K562 (cell line): ENCODE measurements at regions not wholly inside any gene's neighbourhood (a gene's known extent, or its start where the extent isn't known, plus 50 kb on each side); places are given as distances from the start of the nearest gene placed in this dataset.

ENCODE experiments used
- ETS1 ChIP-seq: conservative IDR thresholded peaks from 2 replicates; pipeline ENCODE4 v1.6.1; 2011; ENCODE audit warnings: low read depth, mild to moderate bottlenecking, low read length; ENCODE audit not compliant: control insufficient read depth
- ETS2 ChIP-seq: IDR thresholded peaks from 2 replicates; pipeline ENCODE4 v1.6.1; 2016; ENCODE audit warnings: borderline replicate concordance, missing genetic modification characterization, mild to moderate bottlenecking, moderate library complexity, missing compliant biosample characterization; ENCODE audit not compliant: poor library complexity, severe bottlenecking
- FOSL1 ChIP-seq: fragments of 200-800 bp; sonication (Bioruptor generic); conservative IDR thresholded peaks from 2 replicates; pipeline ENCODE4 v1.6.1; 2016; ENCODE audit warnings: missing genetic modification characterization, missing compliant biosample characterization
- FOXO4 ChIP-seq: fragments of 450-650 bp; formaldehyde crosslinking; IDR thresholded peaks from 2 replicates; pipeline ENCODE4 v1.4.0; 2020; ENCODE audit warnings: mild to moderate bottlenecking, moderate library complexity
- ILK ChIP-seq: fragments of 450-650 bp; IDR thresholded peaks from 2 replicates; pipeline ENCODE4 v1.6.1; 2016; ENCODE audit warnings: missing genetic modification characterization, low read depth, mild to moderate bottlenecking, missing compliant biosample characterization, moderate library complexity, borderline replicate concordance
- KLF16 ChIP-seq: IDR thresholded peaks from 2 replicates; pipeline ENCODE4 v1.6.1; 2016; ENCODE audit warnings: antibody characterized with exemption
- MTA3 ChIP-seq: fragments of 450-650 bp; formaldehyde crosslinking; IDR thresholded peaks from 2 replicates; pipeline ENCODE4 v1.6.1; 2017; ENCODE audit warnings: mild to moderate bottlenecking, borderline replicate concordance
- NBN ChIP-seq: fragments of 450-650 bp; IDR thresholded peaks from 2 replicates; pipeline ENCODE4 v1.6.1; 2016; ENCODE audit warnings: low read depth, mild to moderate bottlenecking
- NFXL1 ChIP-seq: fragments of 450-650 bp; formaldehyde crosslinking; IDR thresholded peaks from 2 replicates; pipeline ENCODE4 v1.4.0; 2021; ENCODE audit warnings: mild to moderate bottlenecking
- POLR3G ChIP-seq: IDR thresholded peaks from 2 replicates; pipeline ENCODE4 v1.6.1; 2011; ENCODE audit not compliant: insufficient read length, insufficient replicate concordance; ENCODE audit errors: extremely low read depth
- RNF219 ChIP-seq: fragments of 250-450 bp; sonication (Bioruptor Pico); IDR thresholded peaks from 2 replicates; pipeline ENCODE4 v1.5.0; 2022; ENCODE audit warnings: mild to moderate bottlenecking
- SMARCC2 ChIP-seq: fragments of 450-650 bp; IDR thresholded peaks from 2 replicates; pipeline ENCODE4 v1.6.1; 2017; ENCODE audit warnings: antibody characterized with exemption, moderate library complexity, mild to moderate bottlenecking, low read depth
- TAF1 ChIP-seq: IDR thresholded peaks from 2 replicates; pipeline ENCODE4 v1.6.1; 2011; ENCODE audit warnings: mild to moderate bottlenecking, low read length, moderate library complexity; ENCODE audit not compliant: insufficient read depth, control insufficient read depth, severe bottlenecking; ENCODE audit errors: extremely low read depth
- TFE3 ChIP-seq: fragments of 450-650 bp; formaldehyde crosslinking; IDR thresholded peaks from 2 replicates; pipeline ENCODE4 v1.4.0; 2020; ENCODE audit warnings: mild to moderate bottlenecking, mixed read lengths
- TSC22D4 ChIP-seq: fragments of 450-650 bp; IDR thresholded peaks from 2 replicates; pipeline ENCODE4 v1.6.1; 2016; ENCODE audit warnings: missing genetic modification characterization, missing biosample characterization, control low read depth
- VEZF1 ChIP-seq: fragments of 200-800 bp; sonication (Bioruptor generic); IDR thresholded peaks from 2 replicates; pipeline ENCODE4 v1.6.1; 2017; ENCODE audit warnings: missing genetic modification characterization, missing compliant biosample characterization
- ZNF75A ChIP-seq: fragments of 450-650 bp; formaldehyde crosslinking; IDR thresholded peaks from 2 replicates; pipeline ENCODE4 v1.4.0; 2020; ENCODE audit warnings: mild to moderate bottlenecking
- ZNF780A ChIP-seq: fragments of 250-450 bp; sonication (Bioruptor Pico); IDR thresholded peaks from 2 replicates; pipeline ENCODE4 v1.5.0; 2021; ENCODE audit warnings: mild to moderate bottlenecking

- TF ChIP-seq TAF1 (peak; percentile 69), NFXL1 (CRISPR knock-in tag) (peak; percentile 71; the same call in 1 of the 2 replicates), ETS2 (tag) (peak; percentile 60), FOSL1 (peak; percentile 74), POLR3G (no peak), TSC22D4 (tag) (no peak), TFE3 (CRISPR knock-in tag) (peak; percentile 62), MTA3 (peak; percentile 98), VEZF1 (CRISPR knock-in tag) (peak; percentile 75), NBN (peak; percentile 96), RNF219 (CRISPR knock-in tag) (peak; percentile 85), ZNF780A (CRISPR knock-in tag) (0 out of 2 replicates have a peak, but pooled peaks have one; percentile 54), SMARCC2 (peak; percentile 99), ILK (tag) (peak; percentile 93), ETS1 (peak; percentile 87), ZNF75A (CRISPR knock-in tag) (peak; percentile 78), FOXO4 (peak; percentile 91), KLF16 (peak; percentile 99)
These were observed 97.5 kb upstream of the MYLIP start (continued) for GRCh38 chr6:16031278-16031981.
